H1 (cell line): ENCODE measurements at regions not wholly inside any gene's neighbourhood (a gene's known extent, or its start where the extent isn't known, plus 50 kb on each side); places are given as distances from the start of the nearest gene placed in this dataset.
A peak's percentile ranks its signal among the peaks of the same experiment; 100 is the strongest.

ENCODE experiments used
- CTCF ChIA-PET: fragments of 300-600 bp; sonication (Branson Sonifier 250); formaldehyde crosslinking; loops from one replicate; lab custom pipeline; 2021; ENCODE audit not compliant: partially characterized antibody; lab: Charles Lee
- POLR2A ChIA-PET: fragments of 300-600 bp; sonication (Branson Sonifier 250); formaldehyde crosslinking; loops from one replicate; lab custom pipeline; 2021; ENCODE audit warnings: inconsistent platforms; ENCODE audit not compliant: partially characterized antibody; lab: Charles Lee
- DNase-seq, 2 experiments: peaks; one replicate each; pipeline versions ENCODE4 v3.0.0 to v3.0.0-alpha.2; 2010 to 2022; ENCODE audit warnings: low spot score in 2 of 2, low read depth in 1 of 2, mixed read lengths in 1 of 2
- FAIRE-seq: peaks from 2 replicates; lab custom pipeline; 2011; peaks lifted over from hg19 to GRCh38; lab: Jason Lieb, UNC
- H2AFZ ChIP-seq: 2 replicates; pipeline ENCODE4 v1.8.1; 2012; ENCODE audit warnings: low read length, inconsistent platforms
- H2AK5ac ChIP-seq: 2 replicates; pipeline ENCODE4 v1.6.1; 2013; ENCODE audit warnings: low read depth, low read length
- H2BK120ac ChIP-seq: replicated peaks from 2 replicates; pipeline ENCODE3; 2013; ENCODE audit warnings: low read depth, low read length, inconsistent platforms
- H2BK12ac ChIP-seq: 2 replicates; pipeline ENCODE4 v1.6.1; 2013; ENCODE audit warnings: low read depth, low read length
- H2BK15ac ChIP-seq: 2 replicates; pipeline ENCODE4 v1.6.1; 2013; ENCODE audit warnings: low read length
- H2BK20ac ChIP-seq: 2 replicates; pipeline ENCODE4 v1.6.1; 2013; ENCODE audit warnings: low read length
- H2BK5ac ChIP-seq: 2 replicates; pipeline ENCODE4 v1.6.1; 2013; ENCODE audit warnings: low read depth, low read length
- H3K14ac ChIP-seq: 2 replicates; pipeline ENCODE4 v1.6.1; 2013; ENCODE audit warnings: inconsistent platforms; ENCODE audit not compliant: insufficient read length
- H3K18ac ChIP-seq: 2 replicates; pipeline ENCODE4 v1.6.1; 2013; ENCODE audit warnings: low read length; ENCODE audit errors: extremely low read depth
- H3K23ac ChIP-seq: 2 replicates; pipeline ENCODE4 v1.6.1; 2013; ENCODE audit warnings: inconsistent platforms; ENCODE audit not compliant: insufficient read length
- H3K23me2 ChIP-seq: 2 replicates; pipeline ENCODE4 v1.6.1; 2013; ENCODE audit warnings: low read depth, low read length
- H3K27ac ChIP-seq: 2 replicates; pipeline ENCODE4 v1.6.1; 2011; ENCODE audit warnings: low read depth, low read length, inconsistent platforms
- H3K27me3 ChIP-seq, 4 experiments: replicated peaks in 1 of 4; 1 replicate in 1 of 4; 2 replicates in 3 of 4; pipeline versions ENCODE4 v1.6.1 to v1.8.1; 2011 to 2013; ENCODE audit warnings: low read length in 3 of 4, mild to moderate bottlenecking in 3 of 4, inconsistent platforms in 2 of 4, mixed read lengths in 2 of 4, moderate library complexity in 1 of 4; ENCODE audit not compliant: control insufficient read depth in 3 of 4, insufficient read depth in 3 of 4; ENCODE audit errors: extremely low read depth in 1 of 4
- H3K36me3 ChIP-seq, 4 experiments: 2 replicates each; pipeline versions ENCODE4 v1.6.1 to v1.8.1; 2011 to 2013; ENCODE audit warnings: mild to moderate bottlenecking in 4 of 4, low read length in 3 of 4, moderate library complexity in 2 of 4, control low read depth in 1 of 4, inconsistent platforms in 1 of 4; ENCODE audit not compliant: insufficient read depth in 4 of 4, control insufficient read depth in 2 of 4
- H3K4ac ChIP-seq: replicated peaks from 2 replicates; pipeline ENCODE3; 2013; ENCODE audit warnings: low read length, low read depth, mixed read lengths, inconsistent platforms; ENCODE audit not compliant: insufficient read length
- H3K4me1 ChIP-seq, 4 experiments: replicated peaks in 1 of 4; 1 replicate in 1 of 4; 2 replicates in 3 of 4; pipeline versions ENCODE4 v1.6.1 to v1.8.1; 2011 to 2013; ENCODE audit warnings: low read length in 3 of 4, inconsistent platforms in 2 of 4, mixed read lengths in 1 of 4; ENCODE audit not compliant: insufficient read depth in 4 of 4, control insufficient read depth in 3 of 4
- H3K4me2 ChIP-seq, 2 experiments: 2 replicates each; pipeline versions ENCODE4 v1.6.1 to v1.8.1; 2011 to 2013; ENCODE audit warnings: low read depth in 2 of 2, low read length in 2 of 2, control low read depth in 1 of 2, inconsistent platforms in 1 of 2, mild to moderate bottlenecking in 1 of 2; ENCODE audit not compliant: insufficient read depth in 1 of 2
- H3K4me3 ChIP-seq, 4 experiments: fragments of 200-600, 300-600 bp in 1 of 4; sonication (generic), shearing (Covaris generic), sonication (Bioruptor Twin) in 1 of 4; 2 replicates each; pipeline versions ENCODE4 v1.5.1 to v1.8.1; 2011 to 2016; ENCODE audit warnings: low read length in 4 of 4, low read depth in 3 of 4, control low read depth in 2 of 4, inconsistent platforms in 2 of 4, mild to moderate bottlenecking in 2 of 4, mixed read lengths in 1 of 4, moderate library complexity in 1 of 4; ENCODE audit not compliant: insufficient read depth in 2 of 4; ENCODE audit errors: extremely low read depth in 1 of 4
- H3K56ac ChIP-seq: replicated peaks from 2 replicates; pipeline ENCODE3; 2013; ENCODE audit warnings: low read depth, mild to moderate bottlenecking, mixed read lengths, low read length, inconsistent platforms; ENCODE audit not compliant: insufficient read length
- H3K79me1 ChIP-seq: 2 replicates; pipeline ENCODE4 v1.6.1; 2013; ENCODE audit warnings: low read depth, low read length, control low read depth
- H3K79me2 ChIP-seq, 2 experiments: 2 replicates each; pipeline versions ENCODE4 v1.6.1 to v1.8.1; 2012 to 2013; ENCODE audit warnings: low read length in 2 of 2, mild to moderate bottlenecking in 2 of 2, inconsistent platforms in 1 of 2; ENCODE audit not compliant: insufficient read depth in 2 of 2, control insufficient read depth in 1 of 2
- H3K9ac ChIP-seq, 4 experiments: replicated peaks in 1 of 4; 1 replicate in 1 of 4; 2 replicates in 3 of 4; pipeline versions ENCODE4 v1.6.1 to v1.8.1; 2011 to 2013; ENCODE audit warnings: low read depth in 3 of 4, low read length in 3 of 4, control low read depth in 2 of 4, mild to moderate bottlenecking in 2 of 4, moderate library complexity in 2 of 4, inconsistent platforms in 1 of 4; ENCODE audit errors: extremely low read depth in 1 of 4
- H3K9me3 ChIP-seq, 2 experiments: 2 replicates each; pipeline versions ENCODE4 v1.6.1 to v1.8.1; 2012 to 2013; ENCODE audit warnings: mild to moderate bottlenecking in 2 of 2, moderate library complexity in 2 of 2, control low read depth in 1 of 2, inconsistent platforms in 1 of 2, low read depth in 1 of 2, low read length in 1 of 2, mixed read lengths in 1 of 2; ENCODE audit not compliant: insufficient read depth in 2 of 2
- H4K20me1 ChIP-seq, 2 experiments: replicated peaks in 1 of 2; 2 replicates each; pipeline versions ENCODE3 to v1.8.1; 2011 to 2013; ENCODE audit warnings: inconsistent platforms in 2 of 2, low read length in 2 of 2, mild to moderate bottlenecking in 1 of 2; ENCODE audit not compliant: insufficient read depth in 2 of 2, control insufficient read depth in 1 of 2
- H4K5ac ChIP-seq: 2 replicates; pipeline ENCODE4 v1.6.1; 2013; ENCODE audit warnings: low read length, low read depth, mixed read lengths, inconsistent platforms; ENCODE audit not compliant: insufficient read length
- H4K8ac ChIP-seq: 2 replicates; pipeline ENCODE4 v1.8.0; 2013; ENCODE audit warnings: mild to moderate bottlenecking, moderate library complexity, low read length, inconsistent platforms; ENCODE audit not compliant: insufficient read depth; ENCODE audit errors: extremely low read depth
- H4K91ac ChIP-seq: replicated peaks from 2 replicates; pipeline ENCODE3; 2013; ENCODE audit warnings: low read length, mixed read lengths, inconsistent platforms; ENCODE audit not compliant: insufficient read length
- CTBP2 ChIP-seq: IDR thresholded peaks from 2 replicates; pipeline ENCODE4 v1.7.0; 2011; ENCODE audit warnings: borderline replicate concordance, mild to moderate bottlenecking, moderate library complexity, mixed read lengths, low read length; ENCODE audit not compliant: insufficient read depth, insufficient read length
- RNF2 ChIP-seq: fragments of 200-900, 300-1000 bp; sonication (generic); IDR thresholded peaks from 2 replicates; pipeline ENCODE4 v1.7.1; 2016; ENCODE audit warnings: borderline replicate concordance, low read depth, mild to moderate bottlenecking, antibody characterized with exemption, low read length; ENCODE audit not compliant: poor library complexity, severe bottlenecking; ENCODE audit errors: missing control alignments
- WGBS, 2 experiments: shearing (Covaris generic) in 1 of 2; methylation state at CpG; one replicate each; pipeline versions ENCODE4 v1.1.6 to v1.1.7; 2013 to 2015; ENCODE audit warnings: low lambda C conversion rate in 2 of 2, mixed read lengths in 2 of 2, inconsistent platforms in 1 of 2, low coverage in 1 of 2, missing lambda C conversion rate in 1 of 2; ENCODE audit not compliant: insufficient replicate concordance in 2 of 2, insufficient coverage in 1 of 2, insufficient read length in 1 of 2; ENCODE audit errors: extremely low coverage in 1 of 2, missing lambda C conversion rate in 1 of 2; 5-methylcytosine and 5-hydroxymethylcytosine counted together

- H3K4me3 ChIP-seq = peak overlapping the region in 1 of 4 experiments; percentile 32; a peak in 1 of 8 replicates
- no peaks in the 10 kb centered on the region for H3K79me1 ChIP-seq
- H3K23me2 ChIP-seq = no peaks in the 10 kb centered on the region; the same call in 1 of the 2 replicates
- CTCF ChIA-PET = interaction anchor here (1.1 kb wide), 1 partner anchor 18 kb away, joined by 3 read pairs; no protein-coding TSS in a partner anchor
- peak overlapping the region; percentile 9 for H3K56ac ChIP-seq
- peak overlapping the region; percentile 48; the same call in 1 of the 2 replicates for H3K27ac ChIP-seq
- H3K23ac ChIP-seq = no peak overlapping the region
- H4K20me1 ChIP-seq = no peaks in the 10 kb centered on the region
- H2BK15ac ChIP-seq = peak overlapping the region; percentile 46
- no peaks in the 10 kb centered on the region for H3K9me3 ChIP-seq
- peak overlapping the region; percentile 94 for H2BK12ac ChIP-seq
- H4K8ac ChIP-seq = no peak overlapping the region
- peak overlapping the region; percentile 98 for H3K4ac ChIP-seq
- peak overlapping the region; percentile 92 for H4K91ac ChIP-seq
- POLR2A ChIA-PET = no interaction called here
- WGBS, 2 experiments = 91% methylated on average over 5 of the region's 5 CpGs; no CpG with 5 or more reads in 1 of the 2 experiments
- 0 out of 4 replicates have a peak overlapping the region, but pooled peaks of 1 of the 2 experiments have one; percentile 3 for H3K4me2 ChIP-seq
- H3K9ac ChIP-seq = no peak overlapping the region
- no peaks in the 10 kb centered on the region; a peak in 1 of 7 replicates for H3K27me3 ChIP-seq
- H3K14ac ChIP-seq = no peak overlapping the region
- no peak overlapping the region for H2AFZ ChIP-seq
- peaks cover 12 to 34% (median 23%) of the 10 kb centered on the region in 4 experiments for H3K4me1 ChIP-seq
- peak overlapping the region; percentile 91 for H2BK20ac ChIP-seq
- no peak for FAIRE-seq
- peak overlapping the region; percentile 57 for H2AK5ac ChIP-seq
- peak overlapping the region; percentile 85 for H4K5ac ChIP-seq
- peak overlapping the region; percentile 71 for H3K18ac ChIP-seq
- H2BK5ac ChIP-seq = peak overlapping the region; percentile 89
- no peak for TF ChIP-seq CTBP2
- no peak for TF ChIP-seq RNF2
- no peaks in the 10 kb centered on the region for H3K79me2 ChIP-seq
- H3K36me3 ChIP-seq = no peaks in the 10 kb centered on the region
- peak in 1 of 2 experiments; percentile 44 for DNase-seq
- peak overlapping the region; percentile 70 for H2BK120ac ChIP-seq
Observed at GRCh38 chr1:29500651-29501050, 264.3 kb downstream of the PTPRU start.
